ENCODE measurements at regions not wholly inside any gene's neighbourhood (a gene's known extent, or its start where the extent isn't known, plus 50 kb on each side); places are given as distances from the start of the nearest gene placed in this dataset.

GRCh38 chr11:27914080-27914479, 193.9 kb downstream of the KIF18A start:
- Histone ChIP-seq H3K9me3 (no peaks in the 10 kb centered on the region), H3K4me1 (no peaks in the 10 kb centered on the region), H3K27ac (no peak overlapping the region), H3K27me3 (no peaks in the 10 kb centered on the region), H3K36me3 (ENCODE audit: low read depth, missing control alignments) (no peaks in the 10 kb centered on the region), H3K4me3 (no peak overlapping the region)
- DNase-seq, result no peak
- intact Hi-C loops (cut with DNase I; ENCODE audit: low total_unique reads), result no loop called here
- TF ChIP-seq CTCF (IDR thresholded peaks at IDR 0.05) (no peak), POLR2A (IDR thresholded peaks at IDR 0.05) (no peak)

- DNase-seq, result no peak
- H3K9me3 ChIP-seq, result no peaks in the 10 kb centered on the region
- intact Hi-C loops (cut with DNase I; ENCODE audit: low total_unique reads), result no loop called here
Measured at GRCh38 chr11:27913650-27914049, 194.3 kb downstream of the KIF18A start.

GRCh38 chr11:27912916-27913315, 195.0 kb downstream of the KIF18A start:
- DNase-seq, result no peak
- no peak overlapping the region for H3K4me3 ChIP-seq
- H3K27ac ChIP-seq, result no peak overlapping the region
- H3K4me1 ChIP-seq, result no peaks in the 10 kb centered on the region
- H3K27me3 ChIP-seq, result no peaks in the 10 kb centered on the region
- TF ChIP-seq CTCF (IDR thresholded peaks at IDR 0.05) (no peak), POLR2A (IDR thresholded peaks at IDR 0.05) (no peak)
- WGBS, 2 donors, result 73 to 85% methylated on average over 2 of the region's 2 CpGs
- intact Hi-C loops (cut with DNase I; ENCODE audit: low total_unique reads), result no loop called here
- no peaks in the 10 kb centered on the region for H3K9me3 ChIP-seq
- no peaks in the 10 kb centered on the region for H3K36me3 ChIP-seq (ENCODE audit: low read depth, missing control alignments)

More at GRCh38 chr11:27913650-27914049, 194.3 kb downstream of the KIF18A start:
- TF ChIP-seq CTCF (IDR thresholded peaks at IDR 0.05) (no peak), POLR2A (IDR thresholded peaks at IDR 0.05) (no peak)
- 75 to 83% methylated on average over 3 of the region's 3 CpGs for WGBS, 2 donors
- Histone ChIP-seq H3K36me3 (ENCODE audit: low read depth, missing control alignments) (no peaks in the 10 kb centered on the region), H3K4me3 (no peak overlapping the region), H3K27ac (no peak overlapping the region), H3K4me1 (no peaks in the 10 kb centered on the region), H3K27me3 (no peaks in the 10 kb centered on the region)

- Histone ChIP-seq H3K27ac (no peak overlapping the region), H3K4me1 (no peaks in the 10 kb centered on the region), H3K4me3 (no peak overlapping the region), H3K36me3 (ENCODE audit: low read depth, missing control alignments) (no peaks in the 10 kb centered on the region), H3K9me3 (no peaks in the 10 kb centered on the region), H3K27me3 (no peaks in the 10 kb centered on the region)
- DNase-seq, result no peak
- intact Hi-C loops (cut with DNase I; ENCODE audit: low total_unique reads), result no loop called here
- TF ChIP-seq POLR2A (IDR thresholded peaks at IDR 0.05), result no peak
- TF ChIP-seq CTCF (IDR thresholded peaks at IDR 0.05), result no peak
- WGBS, 2 donors, result 81% methylated on average over 5 of the region's 5 CpGs
Measured at GRCh38 chr11:27910186-27910931, 197.6 kb downstream of the KIF18A start.

- intact Hi-C loops (cut with DNase I; ENCODE audit: low total_unique reads), result no loop called here
- Histone ChIP-seq H3K9me3 (no peaks in the 10 kb centered on the region), H3K4me3 (no peak overlapping the region), H3K27ac (no peak overlapping the region), H3K36me3 (ENCODE audit: low read depth, missing control alignments) (no peaks in the 10 kb centered on the region), H3K27me3 (no peaks in the 10 kb centered on the region), H3K4me1 (no peaks in the 10 kb centered on the region)
- no peak for DNase-seq
- TF ChIP-seq CTCF (IDR thresholded peaks at IDR 0.05), result no peak
- no peak for TF ChIP-seq POLR2A (IDR thresholded peaks at IDR 0.05)
- 86 to 88% methylated on average over 2 of the region's 2 CpGs for WGBS, 2 donors
Measured at GRCh38 chr11:27909386-27909785, 198.6 kb downstream of the KIF18A start.

Data from testis (tissue), 2 donors.